Activated B cell treated with CpG ODN at 0.5 μM for 24 hours (primary cell): ENCODE measurements at regions not wholly inside any gene's neighbourhood (a gene's known extent, or its start where the extent isn't known, plus 50 kb on each side); places are given as distances from the start of the nearest gene placed in this dataset.
"Not testable (repeated sequence)": the region's sequence is repeated elsewhere in the genome, so short reads cannot be mapped to it uniquely, and the experiment has no call there.

ENCODE experiments used
- ATAC-seq: fragments of 200-7000 bp; cut with Tn5 transposase; one replicate; pipeline ENCODE4 v1.10.0; 2021; ENCODE audit warnings: low read depth, mild to moderate bottlenecking, moderate library complexity
- CTCF ChIA-PET: fragments of 350-600 bp; sonication (Branson Sonifier 250); formaldehyde crosslinking; loops from one replicate; lab custom pipeline; 2021; ENCODE audit warnings: antibody characterized with exemption; lab: Charles Lee
- POLR2A ChIA-PET: fragments of 350-600 bp; sonication (Branson Sonifier 250); formaldehyde crosslinking; loops from one replicate; lab custom pipeline; 2021; ENCODE audit warnings: antibody characterized with exemption; lab: Charles Lee
- DNase-seq: peaks from one replicate; pipeline ENCODE4 v3.0.0; 2022
- H3K27ac Mint-ChIP-seq: one replicate; pipeline ENCODE4 v1.8.0; 2020; ENCODE audit warnings: mixed read lengths
- H3K27me3 Mint-ChIP-seq: one replicate; pipeline ENCODE4 v1.8.0; 2021; ENCODE audit warnings: mixed read lengths
- H3K36me3 Mint-ChIP-seq: one replicate; pipeline ENCODE4 v1.8.0; 2021; ENCODE audit warnings: low read depth, mixed read lengths
- H3K4me1 Mint-ChIP-seq: one replicate; pipeline ENCODE4 v1.8.0; 2021; ENCODE audit warnings: mixed read lengths
- H3K4me3 Mint-ChIP-seq: one replicate; pipeline ENCODE4 v1.8.0; 2020; ENCODE audit warnings: mild to moderate bottlenecking, mixed read lengths
- H3K9me3 Mint-ChIP-seq: one replicate; pipeline ENCODE4 v1.8.0; 2020; ENCODE audit warnings: mixed read lengths
- intact Hi-C: fragments of 100-400 bp; cut with micrococcal nuclease; formaldehyde crosslinking; loops from one replicate; pipeline ENCODE4 v1.15.1; 2024
- TF ChIP-seq, protein P1 (sequence below): fragments of 200-600 bp; IDR thresholded peaks from one replicate; pipeline ENCODE4 v1.8.0; 2022; ENCODE audit warnings: antibody characterized with exemption, mild to moderate bottlenecking

DNA sequence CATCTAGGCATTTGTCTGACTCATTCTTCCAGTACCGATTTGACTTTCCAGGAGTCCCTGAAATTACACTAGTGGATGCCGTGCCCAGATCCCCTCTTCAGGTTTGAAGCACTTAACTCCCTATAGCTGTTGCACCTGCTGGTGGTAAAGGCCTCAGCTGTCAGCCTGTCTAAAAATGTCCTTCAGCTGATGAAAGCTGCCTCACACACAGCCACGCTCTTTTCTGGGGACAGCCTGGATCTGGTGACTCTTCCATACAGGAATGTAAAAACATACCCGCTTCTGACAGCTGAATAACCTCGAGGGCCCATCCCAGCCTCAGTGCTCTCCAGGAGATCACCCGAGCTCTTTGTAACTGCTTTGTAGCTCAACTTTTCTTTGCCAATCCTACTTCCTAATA, 534.1 kb upstream of the GRM7 start:
- Mint-ChIP-seq H3K36me3 (no peaks in the 10 kb centered on the region), H3K9me3 (peaks cover 5% of the 10 kb centered on the region), H3K4me3 (no peak overlapping the region), H3K27ac (no peak overlapping the region), H3K4me1 (no peaks in the 10 kb centered on the region), H3K27me3 (no peaks in the 10 kb centered on the region)
- ChIA-PET CTCF (no interaction called here), POLR2A (no interaction called here)
- ATAC-seq (no peak), DNase-seq (no peak)
- TF ChIP-seq, protein P1, sequence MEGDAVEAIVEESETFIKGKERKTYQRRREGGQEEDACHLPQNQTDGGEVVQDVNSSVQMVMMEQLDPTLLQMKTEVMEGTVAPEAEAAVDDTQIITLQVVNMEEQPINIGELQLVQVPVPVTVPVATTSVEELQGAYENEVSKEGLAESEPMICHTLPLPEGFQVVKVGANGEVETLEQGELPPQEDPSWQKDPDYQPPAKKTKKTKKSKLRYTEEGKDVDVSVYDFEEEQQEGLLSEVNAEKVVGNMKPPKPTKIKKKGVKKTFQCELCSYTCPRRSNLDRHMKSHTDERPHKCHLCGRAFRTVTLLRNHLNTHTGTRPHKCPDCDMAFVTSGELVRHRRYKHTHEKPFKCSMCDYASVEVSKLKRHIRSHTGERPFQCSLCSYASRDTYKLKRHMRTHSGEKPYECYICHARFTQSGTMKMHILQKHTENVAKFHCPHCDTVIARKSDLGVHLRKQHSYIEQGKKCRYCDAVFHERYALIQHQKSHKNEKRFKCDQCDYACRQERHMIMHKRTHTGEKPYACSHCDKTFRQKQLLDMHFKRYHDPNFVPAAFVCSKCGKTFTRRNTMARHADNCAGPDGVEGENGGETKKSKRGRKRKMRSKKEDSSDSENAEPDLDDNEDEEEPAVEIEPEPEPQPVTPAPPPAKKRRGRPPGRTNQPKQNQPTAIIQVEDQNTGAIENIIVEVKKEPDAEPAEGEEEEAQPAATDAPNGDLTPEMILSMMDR = no peak
- intact Hi-C loops = no loop called here

DNA sequence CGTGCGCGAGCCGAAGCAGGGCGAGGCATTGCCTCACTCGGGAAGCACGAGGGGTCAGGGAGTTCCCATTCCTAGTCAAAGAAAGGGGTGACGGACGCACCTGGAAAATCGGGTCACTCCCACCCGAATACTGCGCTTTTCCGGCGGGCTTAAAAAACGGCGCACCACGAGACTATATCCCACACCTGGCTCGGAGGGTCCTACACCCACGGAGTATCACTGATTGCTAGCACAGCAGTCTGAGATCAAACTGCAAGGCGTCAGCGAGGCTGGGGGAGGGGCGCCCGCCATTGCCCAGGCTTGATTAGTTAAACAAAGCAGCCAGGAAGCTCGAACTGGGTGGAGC, 520.0 kb upstream of the GRM7 start:
- H3K27me3 Mint-ChIP-seq, CTCF ChIA-PET, H3K27ac Mint-ChIP-seq, H3K9me3 Mint-ChIP-seq, H3K36me3 Mint-ChIP-seq, POLR2A ChIA-PET, ATAC-seq, DNase-seq, H3K4me1 Mint-ChIP-seq, H3K4me3 Mint-ChIP-seq, intact Hi-C loops: not testable (repeated sequence)

DNA sequence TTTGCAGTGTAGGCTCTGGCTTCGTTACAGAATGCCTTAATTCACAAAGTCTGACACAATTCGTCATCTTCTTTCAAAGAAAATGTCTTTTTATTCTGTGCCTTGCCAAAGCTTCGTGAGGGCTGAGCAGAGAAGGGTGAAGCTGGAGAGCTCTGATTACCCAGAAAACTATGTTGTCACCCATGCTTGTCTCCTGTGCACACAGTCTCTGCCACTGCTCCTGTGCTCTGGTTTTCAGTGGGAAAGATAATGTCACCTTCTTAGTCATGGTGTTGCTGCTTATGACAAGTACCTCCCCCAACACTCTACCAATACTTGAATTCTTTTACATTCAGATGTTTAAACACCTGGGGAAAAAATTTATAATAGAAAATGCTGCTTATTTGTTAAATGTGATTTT, 509.2 kb upstream of the GRM7 start:
- no peaks in the 10 kb centered on the region for H3K27me3 Mint-ChIP-seq
- intact Hi-C loops = no loop called here
- CTCF ChIA-PET = no interaction called here

GRCh38 chr3:6354653-6355052, 506.3 kb upstream of the GRM7 start:
- POLR2A ChIA-PET = no interaction called here
- CTCF ChIA-PET = no interaction called here
- H3K4me1 Mint-ChIP-seq = no peaks in the 10 kb centered on the region
- intact Hi-C loops = no loop called here
- ATAC-seq = no peak
- no peaks in the 10 kb centered on the region for H3K27me3 Mint-ChIP-seq
- TF ChIP-seq, protein P1 = no peak
- H3K36me3 Mint-ChIP-seq = no peaks in the 10 kb centered on the region
- no peak for DNase-seq
- H3K9me3 Mint-ChIP-seq = no peaks in the 10 kb centered on the region
- no peak overlapping the region for H3K4me3 Mint-ChIP-seq
- no peak overlapping the region for H3K27ac Mint-ChIP-seq

More for the DNA sequence above, 509.2 kb upstream of the GRM7 start:
- DNase-seq (no peak), ATAC-seq (no peak)
- no peaks in the 10 kb centered on the region for H3K4me1 Mint-ChIP-seq
- no peaks in the 10 kb centered on the region for H3K9me3 Mint-ChIP-seq
- TF ChIP-seq, protein P1 = no peak
- POLR2A ChIA-PET = no interaction called here
- no peaks in the 10 kb centered on the region for H3K36me3 Mint-ChIP-seq
- no peak overlapping the region for H3K27ac Mint-ChIP-seq
- H3K4me3 Mint-ChIP-seq = no peak overlapping the region

DNA sequence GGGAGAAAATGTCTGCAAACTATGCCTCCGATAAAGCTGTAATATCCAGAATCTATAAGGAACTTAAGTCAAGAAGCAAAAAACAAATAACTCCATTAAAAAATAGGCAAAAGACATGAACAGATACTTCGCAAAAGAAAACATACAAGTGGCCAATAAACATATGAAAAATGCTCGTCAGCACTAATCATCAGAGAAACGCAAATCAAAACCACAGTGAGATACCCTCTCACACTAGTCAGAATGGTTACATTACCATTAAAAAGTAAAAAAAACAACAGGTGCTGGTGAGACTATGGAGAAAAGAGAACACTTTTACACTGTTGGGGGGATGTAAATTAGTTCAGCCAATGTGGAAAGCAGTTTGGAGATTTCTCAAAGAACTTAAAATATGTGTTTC, 498.5 kb upstream of the GRM7 start:
- Mint-ChIP-seq H3K36me3 (no peaks in the 10 kb centered on the region), H3K4me3 (no peak overlapping the region), H3K4me1 (no peaks in the 10 kb centered on the region), H3K9me3 (no peaks in the 10 kb centered on the region), H3K27me3 (no peaks in the 10 kb centered on the region), H3K27ac (no peak overlapping the region)
- intact Hi-C loops = no loop called here
- ATAC-seq (no peak), DNase-seq (no peak)
- CTCF ChIA-PET = no interaction called here
- TF ChIP-seq, protein P1 = no peak
- POLR2A ChIA-PET = no interaction called here

DNA sequence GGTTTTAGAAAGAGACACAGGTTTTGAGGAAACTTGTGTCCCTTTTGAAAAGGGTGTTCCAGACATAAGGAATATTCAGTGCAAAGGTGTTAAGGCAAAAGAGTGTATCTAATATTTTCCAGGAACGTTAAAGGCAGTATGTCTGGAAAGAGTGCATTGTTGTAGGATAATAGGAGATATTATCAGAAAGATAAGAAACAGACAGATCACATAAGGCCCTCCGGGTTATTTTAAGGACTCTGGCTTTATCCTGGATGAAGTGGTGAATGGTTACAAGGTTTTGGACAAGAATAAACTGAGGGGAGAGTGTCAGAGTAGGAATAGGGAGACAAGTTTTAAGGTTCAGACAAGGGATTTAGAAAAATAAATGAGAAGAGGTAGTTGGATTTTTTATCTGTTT, 493.7 kb upstream of the GRM7 start:
- intact Hi-C loops = no loop called here
- H3K4me1 Mint-ChIP-seq = no peaks in the 10 kb centered on the region
- no peaks in the 10 kb centered on the region for H3K27me3 Mint-ChIP-seq
- ChIA-PET CTCF (no interaction called here), POLR2A (no interaction called here)
- TF ChIP-seq, protein P1 = no peak
- no peaks in the 10 kb centered on the region for H3K9me3 Mint-ChIP-seq
- no peaks in the 10 kb centered on the region for H3K36me3 Mint-ChIP-seq
- no peak overlapping the region for H3K27ac Mint-ChIP-seq
- DNase-seq (no peak), ATAC-seq (no peak)
- H3K4me3 Mint-ChIP-seq = no peak overlapping the region
